HFF-Myc (cell line): ENCODE measurements at regions not wholly inside any gene's neighbourhood (a gene's known extent, or its start where the extent isn't known, plus 50 kb on each side); places are given as distances from the start of the nearest gene placed in this dataset.
"Not testable (repeated sequence)": the region's sequence is repeated elsewhere in the genome, so short reads cannot be mapped to it uniquely, and the experiment has no call there.

Experiments used
- DNase-seq: peaks from one replicate; pipeline ENCODE4 v3.0.0-alpha.2; 2011; ENCODE audit warnings: low read depth; ENCODE audit errors: extremely low read depth
- H3K4me3 ChIP-seq: replicated peaks from 2 replicates; pipeline ENCODE4 v1.5.1; 2011; ENCODE audit warnings: low read depth, mild to moderate bottlenecking, control low read depth, low read length
- CTCF ChIP-seq: IDR thresholded peaks from 2 replicates; pipeline ENCODE4 v1.5.1; 2012; ENCODE audit warnings: mild to moderate bottlenecking, low read depth, low read length, control low read depth; ENCODE audit errors: missing control alignments

- TF ChIP-seq CTCF = no peak
- DNase-seq = no peak
- no peak overlapping the region for H3K4me3 ChIP-seq
Observed at GRCh38 chr22:26768952-26769351, 111.6 kb downstream of the MIAT start.

- no peak overlapping the region for H3K4me3 ChIP-seq
- DNase-seq = no peak
- TF ChIP-seq CTCF = no peak
Observed at GRCh38 chr22:26769663-26770062, 112.3 kb downstream of the MIAT start.

GRCh38 chr22:26770624-26771023 lies 113.2 kb downstream of the MIAT start:
- H3K4me3 ChIP-seq = no peak overlapping the region
- no peak for DNase-seq
- no peak for TF ChIP-seq CTCF

GRCh38 chr22:26773054-26773453 lies 115.7 kb downstream of the MIAT start:
- not testable (repeated sequence) for H3K4me3 ChIP-seq, DNase-seq

GRCh38 chr22:26775394-26775793 lies 118.0 kb downstream of the MIAT start:
- no peak for TF ChIP-seq CTCF
- no peak overlapping the region for H3K4me3 ChIP-seq
- no peak for DNase-seq

GRCh38 chr22:26777156-26777801 lies 119.9 kb downstream of the MIAT start:
- no peak for TF ChIP-seq CTCF
- H3K4me3 ChIP-seq = no peak overlapping the region
- no peak for DNase-seq

GRCh38 chr22:26778372-26778771 lies 121.0 kb downstream of the MIAT start:
- no peak for DNase-seq
- no peak for TF ChIP-seq CTCF
- no peak overlapping the region for H3K4me3 ChIP-seq
